ENCODE measurements at regions not wholly inside any gene's neighbourhood (a gene's known extent, or its start where the extent isn't known, plus 50 kb on each side); places are given as distances from the start of the nearest gene placed in this dataset.

- TF ChIP-seq RAD21 (IDR thresholded peaks at IDR 0.05 in 1 of 2, conservative IDR thresholded peaks at IDR 0.05 in 1 of 2; ENCODE audit: low read depth in 2 of 2, low read length in 2 of 2) (no peak), NANOG (IDR thresholded peaks at IDR 0.05; ENCODE audit: insufficient read depth, low read depth, low read length, poor library complexity, severe bottlenecking) (no peak), HDAC6 (IDR thresholded peaks at IDR 0.05; ENCODE audit: low read depth, low read length) (no peak), TAF1 (IDR thresholded peaks at IDR 0.05; ENCODE audit: low read depth, low read length) (no peak), CBX8 (IDR thresholded peaks at IDR 0.05; ENCODE audit: borderline replicate concordance, low read depth, low read length) (no peak)
Observed at GRCh38 chr10:108097258-108097657, 932.8 kb upstream of the SORCS1 start (continued).
